HG03025 (cell line): ENCODE measurements at regions not wholly inside any gene's neighbourhood (a gene's known extent, or its start where the extent isn't known, plus 50 kb on each side); places are given as distances from the start of the nearest gene placed in this dataset.

Experiments
- ATAC-seq: cut with Tn5 transposase; IDR thresholded peaks from one replicate; pipeline ENCODE4 v1.9.1; 2021; ENCODE audit warnings: mild to moderate bottlenecking, moderate library complexity; ENCODE audit not compliant: unreplicated experiment, low FRiP score

GRCh38 chr10:28920091-28920490 lies 242.8 kb downstream of the BAMBI start:
- ATAC-seq, result no peak

DNA sequence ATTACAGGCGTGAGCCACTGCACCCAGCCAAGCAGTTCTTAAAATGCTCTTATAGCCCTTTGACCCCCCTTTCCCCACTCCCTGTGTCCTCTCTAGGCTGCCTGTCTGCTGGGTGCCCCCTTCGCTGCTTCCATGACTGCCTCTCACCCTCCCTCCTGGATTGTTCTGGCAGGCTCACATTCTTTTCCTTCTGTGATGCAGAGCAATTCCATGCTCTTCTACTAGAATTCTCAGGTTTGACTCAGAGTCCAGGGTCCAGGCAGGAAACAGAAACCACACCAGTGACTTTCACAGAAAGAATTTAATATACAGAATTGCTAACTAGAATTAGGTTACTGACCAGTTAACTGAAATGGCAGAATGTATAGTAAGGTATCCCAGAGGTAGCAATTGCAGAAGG lies 244.8 kb downstream of the BAMBI start:
- no peak for ATAC-seq

- ATAC-seq, result no peak
Observed at GRCh38 chr10:28922861-28923260, 245.5 kb downstream of the BAMBI start.

GRCh38 chr10:28924717-28925116 lies 247.4 kb downstream of the BAMBI start:
- no peak for ATAC-seq

- ATAC-seq, result no peak
Observed at GRCh38 chr10:28925121-28925663, 247.9 kb downstream of the BAMBI start.

- no peak for ATAC-seq
Observed at GRCh38 chr10:28926932-28927331, 249.6 kb downstream of the BAMBI start.

DNA sequence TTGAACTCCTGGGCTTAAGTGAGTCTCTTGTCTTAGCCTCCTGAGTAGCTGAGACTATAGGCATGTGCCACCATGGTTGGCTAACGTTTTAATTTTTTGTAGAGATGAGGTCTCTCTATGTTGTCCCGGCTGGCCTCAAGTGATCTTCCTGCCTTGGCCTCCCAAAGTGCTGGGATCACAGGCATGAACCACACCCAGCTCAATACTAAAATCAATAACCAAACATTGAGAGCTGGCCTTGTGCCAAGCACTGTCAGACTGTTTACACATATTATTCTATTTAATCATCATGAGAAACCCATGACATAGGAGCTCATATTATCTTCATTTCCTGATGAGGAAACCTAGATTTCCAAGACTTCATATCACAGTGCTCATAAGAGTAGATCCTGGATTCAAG lies 251.2 kb downstream of the BAMBI start:
- ATAC-seq, result no peak

DNA sequence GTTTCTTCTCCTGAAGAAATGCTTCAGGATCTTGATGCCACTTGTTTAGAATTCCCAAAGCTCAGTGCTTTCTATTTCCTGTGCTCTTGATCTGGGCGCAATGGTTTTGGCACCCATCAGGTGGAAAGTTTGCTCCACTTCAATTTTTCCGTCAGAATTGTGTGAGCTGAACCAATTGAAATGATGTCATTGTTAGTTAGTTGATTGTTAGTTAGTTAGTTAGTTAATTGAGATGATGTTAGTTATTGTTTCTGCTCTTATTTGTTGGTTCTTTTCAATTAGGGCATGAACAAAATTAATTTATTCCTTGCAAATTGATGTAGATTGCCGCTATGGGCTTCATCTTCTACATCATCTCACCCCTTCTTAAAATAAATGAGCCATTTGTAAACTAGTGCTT lies 252.6 kb downstream of the BAMBI start:
- ATAC-seq, result no peak

DNA sequence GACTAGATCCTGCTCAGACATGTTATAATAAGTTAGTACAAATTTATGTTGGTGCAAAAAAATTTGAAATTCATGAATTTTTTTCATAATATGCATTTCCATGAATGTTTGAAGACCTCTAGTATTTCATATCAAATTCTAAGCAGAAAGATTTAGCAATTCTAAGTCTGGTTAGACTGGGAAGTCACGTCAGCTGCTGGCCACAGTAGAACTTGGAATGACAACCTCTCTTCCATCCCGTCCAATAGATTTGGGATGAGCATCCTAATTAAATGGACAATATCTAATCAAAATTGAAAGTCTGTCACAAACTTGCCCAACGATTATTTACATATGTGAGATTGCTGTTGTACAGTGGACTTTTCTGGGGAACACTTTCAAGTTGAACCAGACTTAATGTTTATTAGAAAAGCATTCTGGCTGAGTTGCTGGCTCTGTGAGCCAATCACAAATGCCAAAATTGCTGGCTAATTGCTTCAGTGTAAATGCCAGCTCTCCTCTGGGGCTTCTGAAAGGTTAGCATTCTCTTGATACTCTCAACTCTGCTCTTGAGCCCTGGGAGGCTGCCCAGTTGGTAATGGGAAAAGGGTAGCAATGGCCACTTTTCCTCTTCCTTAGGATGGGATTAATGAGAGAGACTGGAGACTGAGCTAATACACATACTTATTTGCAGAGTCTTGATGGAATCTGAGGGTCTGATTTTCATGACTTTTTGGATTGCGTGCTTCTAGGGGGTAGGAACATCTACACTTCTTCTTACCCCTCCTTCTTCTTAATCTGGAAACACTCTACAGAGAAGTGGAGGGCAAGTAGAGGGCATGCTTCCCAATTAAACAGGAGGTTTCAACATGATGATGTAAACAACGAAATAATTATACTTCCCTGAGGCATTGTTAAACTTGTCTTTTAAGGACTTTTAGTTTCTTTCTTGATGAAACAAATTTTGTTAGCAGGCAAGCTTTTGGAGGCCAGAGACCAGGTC lies 253.5 kb downstream of the BAMBI start:
- no peak for ATAC-seq

DNA sequence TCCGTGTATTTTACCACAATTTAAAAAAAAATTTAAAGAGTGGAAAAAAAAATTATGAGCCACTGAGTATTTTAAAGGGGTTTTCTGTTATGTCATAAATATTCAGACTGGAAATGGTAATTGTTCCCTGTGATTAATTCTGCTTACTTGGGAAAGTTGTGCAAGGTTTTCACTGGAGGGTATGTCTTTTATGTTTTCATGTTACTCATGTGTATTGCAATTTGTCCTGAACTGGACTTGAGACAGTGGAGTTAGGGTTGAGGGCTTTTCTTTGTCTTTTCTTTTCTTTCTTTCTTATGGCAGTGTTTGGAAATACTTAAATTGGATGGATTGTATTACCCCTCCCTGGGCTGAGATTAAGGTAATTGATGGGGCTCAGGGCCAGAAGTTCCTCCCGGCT lies 257.7 kb downstream of the BAMBI start:
- ATAC-seq, result no peak

DNA sequence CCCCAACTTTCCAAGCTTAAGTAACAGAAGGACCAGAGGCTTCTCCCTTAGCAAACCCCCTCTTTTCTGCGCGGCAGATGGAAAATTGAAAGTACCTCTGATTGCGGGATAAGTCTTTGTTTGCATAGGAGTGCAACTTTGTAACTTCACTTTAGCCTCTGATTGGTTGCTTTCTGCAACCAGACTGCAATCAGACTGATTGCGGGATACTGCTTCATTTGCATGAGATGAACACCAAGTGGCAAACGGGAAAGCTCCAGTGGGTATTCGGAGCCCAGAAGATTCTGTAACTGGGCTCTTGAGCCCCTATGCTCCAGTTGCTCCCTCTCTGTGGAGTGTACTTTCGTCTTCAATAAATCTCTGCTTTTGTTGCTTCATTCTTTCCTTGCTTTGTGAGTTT lies 260.6 kb downstream of the BAMBI start:
- ATAC-seq, result no peak

DNA sequence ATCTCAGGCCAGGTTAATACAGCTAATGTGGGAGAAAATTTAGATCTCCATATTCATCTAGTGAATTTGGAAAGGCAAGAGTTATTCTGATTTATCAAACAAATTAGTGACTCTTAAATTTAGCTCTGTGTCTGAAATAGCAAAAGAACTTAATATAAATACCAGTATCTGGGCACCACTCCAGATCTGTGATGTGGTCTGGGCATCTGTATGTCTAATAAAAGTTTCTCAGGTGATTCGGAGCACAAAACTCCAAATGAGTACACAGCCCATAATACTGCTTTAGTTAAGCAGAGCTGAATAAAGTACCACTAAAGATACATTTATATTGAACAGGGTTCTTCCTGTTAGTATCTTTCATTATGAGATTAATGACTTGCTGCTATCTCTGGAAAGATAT lies 261.4 kb downstream of the BAMBI start:
- no peak for ATAC-seq

DNA sequence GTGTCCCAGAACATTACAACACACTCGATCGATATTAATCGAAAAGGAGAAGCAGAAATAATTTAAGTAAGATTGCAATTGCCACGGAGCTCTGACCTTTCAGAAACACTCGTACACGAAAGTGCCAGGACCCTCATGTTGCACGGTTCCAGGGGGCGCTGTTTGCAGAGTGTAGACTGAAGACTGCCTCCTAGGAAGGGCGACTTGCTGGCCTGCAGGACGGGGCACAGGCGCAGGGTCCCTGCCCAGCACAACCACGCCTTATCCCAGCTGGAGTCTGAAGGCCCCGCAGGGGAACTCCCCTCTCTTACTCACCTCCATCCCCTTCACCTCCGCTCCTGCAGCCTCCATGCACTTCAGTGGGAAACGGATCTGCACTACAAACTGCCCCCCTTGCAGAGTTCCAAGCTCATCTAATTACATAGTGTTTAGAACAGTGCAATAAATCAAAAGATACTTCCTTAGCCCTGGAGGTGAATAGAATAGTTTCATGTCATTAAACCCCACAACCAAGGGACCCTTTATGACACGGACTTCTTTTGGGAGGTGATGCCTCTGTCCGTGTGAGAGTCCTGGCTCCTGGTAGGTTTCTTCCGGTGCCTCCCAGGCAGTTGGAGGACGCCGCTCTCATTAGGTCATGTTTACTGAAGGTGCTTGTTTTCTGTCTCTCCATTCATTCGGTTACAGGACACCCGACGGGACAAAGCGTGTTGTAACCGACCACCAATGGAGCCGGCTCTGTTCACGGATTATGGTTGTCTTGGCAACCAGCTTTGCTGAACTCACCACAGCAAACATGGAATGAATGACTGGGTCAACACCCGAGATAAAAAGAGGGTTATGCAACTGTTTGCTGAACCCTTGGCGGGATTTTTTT lies 262.2 kb downstream of the BAMBI start:
- no peak for ATAC-seq

DNA sequence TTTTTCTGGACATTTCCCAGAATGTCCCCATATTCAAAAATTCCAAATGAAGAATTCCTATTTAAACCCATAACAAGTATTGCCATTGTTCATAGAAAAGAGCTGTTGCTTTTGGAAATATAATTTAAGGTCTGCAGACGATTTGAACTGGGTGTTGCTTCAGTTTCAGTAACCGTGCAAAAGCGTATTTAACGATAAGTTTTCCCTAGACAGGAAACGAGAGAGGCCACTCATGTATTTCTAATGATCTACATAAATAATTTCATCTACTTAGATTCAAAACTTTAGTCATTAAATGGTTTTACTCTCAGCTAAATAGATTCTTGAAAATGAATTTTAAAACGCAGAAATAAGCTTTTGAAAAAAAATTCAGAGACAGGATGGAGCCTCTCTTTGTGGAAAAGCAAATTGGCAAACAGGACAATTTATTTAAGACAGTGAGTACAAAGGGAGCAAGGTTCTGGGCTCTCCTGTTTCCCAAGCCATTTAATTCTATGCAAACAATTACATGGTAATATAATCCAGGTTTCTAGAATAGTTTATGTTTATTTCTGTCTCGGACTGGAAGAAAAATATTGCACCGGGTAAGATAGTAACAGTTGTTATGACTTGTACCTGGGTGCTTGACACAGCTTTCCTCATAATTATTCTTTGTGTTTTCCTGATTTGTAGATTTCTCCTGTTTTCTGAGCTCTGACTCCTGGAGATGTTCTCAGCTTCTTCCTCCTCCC lies 263.0 kb downstream of the BAMBI start:
- ATAC-seq, result no peak

GRCh38 chr10:28942012-28942411 lies 264.7 kb downstream of the BAMBI start:
- no peak for ATAC-seq

- ATAC-seq, result no peak
Observed at GRCh38 chr10:28945959-28946358, 268.6 kb downstream of the BAMBI start.

- ATAC-seq, result no peak
Observed at GRCh38 chr10:28946479-28946878, 269.2 kb downstream of the BAMBI start.

- no peak for ATAC-seq
Observed at GRCh38 chr10:28947171-28947570, 269.9 kb downstream of the BAMBI start.

GRCh38 chr10:28948046-28948445 lies 270.7 kb downstream of the BAMBI start:
- no peak for ATAC-seq
